ENCODE measurements at regions not wholly inside any gene's neighbourhood (a gene's known extent, or its start where the extent isn't known, plus 50 kb on each side); places are given as distances from the start of the nearest gene placed in this dataset.

DNA sequence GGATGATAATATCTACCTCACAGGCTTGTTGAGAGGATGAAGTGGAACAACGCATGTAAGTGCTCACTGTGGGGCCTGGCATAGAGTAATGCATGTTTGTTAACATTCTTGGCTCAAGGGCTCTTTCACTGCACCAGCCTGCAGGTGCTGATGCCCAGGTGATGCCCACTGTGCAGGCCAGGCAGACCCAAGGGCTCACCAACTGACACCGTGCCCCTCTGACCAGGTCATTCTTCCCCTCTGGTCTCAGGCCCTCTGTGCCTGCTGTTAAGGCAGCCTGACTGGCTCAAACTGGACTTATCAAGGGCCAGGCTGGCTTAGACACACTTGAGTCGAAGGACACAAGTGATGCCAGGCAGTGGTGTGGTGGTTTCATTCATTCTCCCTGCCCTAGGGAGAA lies 90.5 kb downstream of the PJA1 start:
- TF ChIP-seq, protein P1, sequence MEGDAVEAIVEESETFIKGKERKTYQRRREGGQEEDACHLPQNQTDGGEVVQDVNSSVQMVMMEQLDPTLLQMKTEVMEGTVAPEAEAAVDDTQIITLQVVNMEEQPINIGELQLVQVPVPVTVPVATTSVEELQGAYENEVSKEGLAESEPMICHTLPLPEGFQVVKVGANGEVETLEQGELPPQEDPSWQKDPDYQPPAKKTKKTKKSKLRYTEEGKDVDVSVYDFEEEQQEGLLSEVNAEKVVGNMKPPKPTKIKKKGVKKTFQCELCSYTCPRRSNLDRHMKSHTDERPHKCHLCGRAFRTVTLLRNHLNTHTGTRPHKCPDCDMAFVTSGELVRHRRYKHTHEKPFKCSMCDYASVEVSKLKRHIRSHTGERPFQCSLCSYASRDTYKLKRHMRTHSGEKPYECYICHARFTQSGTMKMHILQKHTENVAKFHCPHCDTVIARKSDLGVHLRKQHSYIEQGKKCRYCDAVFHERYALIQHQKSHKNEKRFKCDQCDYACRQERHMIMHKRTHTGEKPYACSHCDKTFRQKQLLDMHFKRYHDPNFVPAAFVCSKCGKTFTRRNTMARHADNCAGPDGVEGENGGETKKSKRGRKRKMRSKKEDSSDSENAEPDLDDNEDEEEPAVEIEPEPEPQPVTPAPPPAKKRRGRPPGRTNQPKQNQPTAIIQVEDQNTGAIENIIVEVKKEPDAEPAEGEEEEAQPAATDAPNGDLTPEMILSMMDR (IDR thresholded peaks at IDR 0.05; ENCODE audit: low read depth, low read length) = no peak
- H3K4me3 ChIP-seq (ENCODE audit: low read depth, low read length) = no peak overlapping the region

DNA sequence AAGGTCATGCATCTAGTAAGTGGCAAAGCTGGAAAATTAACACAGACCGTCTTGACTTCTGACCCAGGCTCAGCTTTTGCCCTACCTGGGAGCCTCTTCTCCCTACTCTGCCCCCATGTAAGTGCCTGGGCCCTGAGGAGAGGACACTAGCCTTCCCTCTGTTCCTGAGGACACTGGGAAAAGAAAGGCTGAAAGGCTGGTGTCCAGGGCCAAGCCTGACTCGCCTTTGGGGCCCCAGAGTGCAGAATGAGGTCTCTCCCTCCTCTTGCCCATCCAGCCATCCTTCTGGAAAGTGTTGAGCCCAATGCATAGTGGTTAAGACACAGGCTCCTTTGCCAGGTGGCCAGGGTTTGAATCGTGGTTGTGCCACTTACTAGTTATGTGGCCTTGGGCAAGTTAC lies 91.5 kb downstream of the PJA1 start:
- TF ChIP-seq, protein P1 (IDR thresholded peaks at IDR 0.05; ENCODE audit: low read depth, low read length) = no peak
- H3K4me3 ChIP-seq (ENCODE audit: low read depth, low read length) = no peak overlapping the region

DNA sequence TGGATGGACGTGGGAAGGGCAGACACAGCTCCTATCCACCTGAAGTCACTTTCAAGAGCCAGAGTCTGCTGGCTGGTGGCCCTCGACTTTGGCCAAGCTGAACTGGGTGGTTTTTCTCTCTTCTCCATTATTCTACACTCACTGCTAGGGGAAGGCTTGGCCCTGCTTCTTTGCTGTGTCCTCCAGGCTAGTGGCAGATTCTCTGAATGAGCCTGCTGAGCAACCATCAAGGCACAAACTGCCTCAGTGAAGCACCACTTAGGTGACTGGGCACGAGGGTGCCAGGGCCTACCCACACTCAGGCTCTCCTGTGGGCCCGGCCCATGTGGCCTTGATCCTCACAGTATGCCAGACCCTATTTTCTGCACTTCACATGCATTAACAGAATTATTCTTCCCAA lies 92.0 kb downstream of the PJA1 start:
- no peak overlapping the region for H3K4me3 ChIP-seq (ENCODE audit: low read depth, low read length)
- TF ChIP-seq, protein P1 (IDR thresholded peaks at IDR 0.05; ENCODE audit: low read depth, low read length) = no peak

DNA sequence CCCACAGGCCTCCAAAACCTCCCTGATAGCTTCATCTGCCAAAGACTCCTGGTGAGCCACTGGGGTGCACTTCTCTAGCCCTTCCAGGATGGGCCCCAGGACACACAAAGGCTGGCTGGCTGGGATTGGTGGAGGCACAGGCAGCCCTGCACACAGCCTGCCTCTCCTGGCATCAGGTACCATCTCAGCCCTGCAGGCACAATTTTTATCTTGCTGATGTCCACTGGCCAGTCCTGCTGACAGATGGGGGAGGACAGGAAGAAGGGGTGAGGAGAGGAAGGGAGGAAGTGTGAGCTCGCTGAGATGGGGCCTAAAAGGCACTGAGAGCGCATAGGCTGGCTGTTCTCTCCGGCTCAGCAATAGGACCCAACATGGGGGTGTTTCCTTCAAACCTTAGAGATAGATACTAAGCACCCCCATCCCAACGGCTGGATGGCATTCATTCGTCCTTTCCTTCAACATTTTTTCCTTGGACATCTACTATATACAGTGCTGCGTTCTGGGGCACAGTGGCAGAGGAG lies 92.7 kb downstream of the PJA1 start:
- TF ChIP-seq, protein P1 (IDR thresholded peaks at IDR 0.05; ENCODE audit: low read depth, low read length) = no peak
- H3K4me3 ChIP-seq (ENCODE audit: low read depth, low read length) = no peak overlapping the region

DNA sequence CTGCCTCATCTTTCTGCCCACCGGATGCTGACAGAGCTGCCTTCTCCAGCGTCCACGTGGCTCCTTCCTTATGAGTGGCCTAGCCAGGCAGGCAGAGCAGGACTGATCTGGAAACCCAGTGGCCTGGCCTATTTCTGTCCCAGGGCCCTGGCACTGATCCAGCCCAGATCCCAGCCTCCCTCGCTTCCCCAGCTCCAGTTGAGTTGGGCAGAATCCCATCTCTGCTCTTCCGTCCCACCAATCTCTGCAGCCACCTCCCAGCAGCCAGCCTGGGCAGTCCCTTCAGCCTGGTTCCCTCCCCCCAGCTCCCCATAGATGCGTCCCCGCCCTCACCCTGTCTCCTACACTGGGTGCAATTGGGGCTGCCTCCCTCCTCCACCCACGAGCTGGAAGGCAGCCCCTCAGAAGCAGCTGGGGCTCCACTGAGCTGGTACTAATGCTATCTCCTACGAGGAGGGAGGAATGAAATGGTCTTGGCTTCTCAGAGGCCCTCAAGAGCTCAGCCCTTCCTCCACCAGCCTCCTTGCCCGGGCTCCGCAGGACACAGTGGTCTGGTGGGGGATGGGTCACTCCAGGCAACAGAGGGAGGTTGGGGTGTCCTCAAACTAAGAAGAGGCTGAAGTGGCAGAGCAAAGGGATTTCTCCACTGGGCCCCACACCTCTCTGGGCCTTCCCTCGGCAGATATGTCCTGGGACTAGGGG lies 94.2 kb downstream of the PJA1 start:
- TF ChIP-seq, protein P1 (IDR thresholded peaks at IDR 0.05; ENCODE audit: low read depth, low read length) = no peak
- no peak overlapping the region for H3K4me3 ChIP-seq (ENCODE audit: low read depth, low read length)

DNA sequence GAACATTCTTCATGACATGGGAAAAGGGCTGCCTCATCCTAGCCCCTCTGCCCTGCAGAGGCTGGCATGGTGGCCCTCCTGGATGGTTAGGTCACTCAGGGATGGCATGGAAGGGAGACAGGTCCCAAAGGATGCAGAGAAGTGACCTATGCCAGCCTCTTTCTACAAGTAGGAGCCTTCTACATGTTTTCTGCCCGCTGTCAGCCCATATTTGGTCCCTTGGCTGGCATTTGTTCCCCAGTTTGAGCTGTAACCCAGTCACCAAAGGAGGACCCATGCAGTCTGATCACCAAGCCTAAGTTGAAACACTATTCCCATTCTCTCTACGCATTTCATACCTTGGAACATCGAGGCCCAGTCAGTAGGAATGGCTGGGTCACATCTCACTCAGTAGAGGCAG lies 95.4 kb downstream of the PJA1 start:
- H3K4me3 ChIP-seq (ENCODE audit: low read depth, low read length) = no peak overlapping the region

DNA sequence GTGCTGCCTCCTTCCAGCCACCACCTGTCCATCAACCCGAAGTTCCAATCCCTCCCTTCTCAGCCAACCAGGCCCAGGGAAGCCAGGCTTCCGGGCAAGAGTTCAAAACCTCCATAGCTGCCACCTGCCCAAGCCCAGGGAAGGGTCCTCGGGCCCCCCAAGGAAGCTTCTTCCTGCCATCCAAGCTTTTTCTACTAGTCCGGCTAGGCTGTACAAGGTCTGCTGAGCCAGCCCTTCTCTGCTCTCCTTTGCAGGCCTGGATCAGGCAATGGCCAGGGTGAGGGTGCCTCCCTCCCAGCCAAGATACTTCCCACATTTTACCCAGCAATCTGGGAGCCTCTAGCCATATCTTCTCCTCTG lies 96.2 kb downstream of the PJA1 start:
- no peak overlapping the region for H3K4me3 ChIP-seq (ENCODE audit: low read depth, low read length)
- TF ChIP-seq, protein P1 (IDR thresholded peaks at IDR 0.05; ENCODE audit: low read depth, low read length) = no peak

More for the DNA sequence above, 95.4 kb downstream of the PJA1 start:
- TF ChIP-seq, protein P1 (IDR thresholded peaks at IDR 0.05; ENCODE audit: low read depth, low read length) = no peak

All from WI38 (cell line).